ENCODE measurements at regions not wholly inside any gene's neighbourhood (a gene's known extent, or its start where the extent isn't known, plus 50 kb on each side); places are given as distances from the start of the nearest gene placed in this dataset.

- Histone ChIP-seq H3K27ac (no peak overlapping the region), H3K4me1 (peaks cover 0 to 26% of the 10 kb centered on the region in 2 donors), H3K4me3 (no peak overlapping the region), H3K36me3 (no peaks in the 10 kb centered on the region), H3K9me3 (peaks cover 0 to 5% of the 10 kb centered on the region in 2 donors), H3K27me3 (no peaks in the 10 kb centered on the region)
- intact Hi-C loops (cut with DNase I), result loop anchor here (2.0 kb wide), 1 partner anchor 38 kb away; no protein-coding TSS in a partner anchor
- no peak for TF ChIP-seq CTCF (IDR thresholded peaks at IDR 0.05)
- DNase-seq (ENCODE audit: low spot score in 2 of 2), result no peak
These were observed 97.4 kb downstream of the BANF2 start for GRCh38 chr20:17797161-17797560.

DNA sequence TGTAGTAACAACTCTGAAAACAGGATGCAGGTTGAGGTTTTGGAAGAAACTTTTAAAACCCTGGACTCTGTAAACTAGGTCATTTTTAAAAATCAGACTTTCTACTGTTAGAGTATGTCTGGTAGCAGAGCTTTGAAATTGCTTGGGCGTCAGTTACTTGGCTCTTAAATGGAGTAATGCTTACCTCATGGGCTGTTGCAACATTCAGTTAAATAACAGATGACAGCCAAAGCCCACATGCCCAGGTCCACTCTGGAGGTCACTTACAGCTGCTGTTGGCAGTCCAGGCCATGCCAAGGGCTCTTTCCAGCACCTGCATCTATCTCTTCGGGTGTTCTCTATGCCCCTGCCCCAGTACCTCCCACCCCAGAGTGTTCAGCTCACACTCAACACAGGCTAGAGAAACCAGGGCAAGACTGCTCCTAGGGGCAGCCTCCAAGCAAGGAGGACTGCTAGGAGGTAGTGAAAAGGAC, 96.4 kb downstream of the BANF2 start:
- H3K36me3 ChIP-seq, result no peaks in the 10 kb centered on the region
- TF ChIP-seq CTCF (IDR thresholded peaks at IDR 0.05), result no peak
- peaks cover 0 to 26% of the 10 kb centered on the region in 2 donors for H3K4me1 ChIP-seq
- peak overlapping the region; percentile 72 to 83 for H3K27ac ChIP-seq
- H3K27me3 ChIP-seq, result no peaks in the 10 kb centered on the region
- no peak overlapping the region for H3K4me3 ChIP-seq
- peaks cover 0 to 5% of the 10 kb centered on the region in 2 donors for H3K9me3 ChIP-seq
- DNase-seq (ENCODE audit: low spot score in 2 of 2), result peak; percentile 26 to 84
- intact Hi-C loops (cut with DNase I), result loop anchor here (1.0 to 2.0 kb wide), 3 partner anchors 39 to 79 kb away; no protein-coding TSS in a partner anchor

DNA sequence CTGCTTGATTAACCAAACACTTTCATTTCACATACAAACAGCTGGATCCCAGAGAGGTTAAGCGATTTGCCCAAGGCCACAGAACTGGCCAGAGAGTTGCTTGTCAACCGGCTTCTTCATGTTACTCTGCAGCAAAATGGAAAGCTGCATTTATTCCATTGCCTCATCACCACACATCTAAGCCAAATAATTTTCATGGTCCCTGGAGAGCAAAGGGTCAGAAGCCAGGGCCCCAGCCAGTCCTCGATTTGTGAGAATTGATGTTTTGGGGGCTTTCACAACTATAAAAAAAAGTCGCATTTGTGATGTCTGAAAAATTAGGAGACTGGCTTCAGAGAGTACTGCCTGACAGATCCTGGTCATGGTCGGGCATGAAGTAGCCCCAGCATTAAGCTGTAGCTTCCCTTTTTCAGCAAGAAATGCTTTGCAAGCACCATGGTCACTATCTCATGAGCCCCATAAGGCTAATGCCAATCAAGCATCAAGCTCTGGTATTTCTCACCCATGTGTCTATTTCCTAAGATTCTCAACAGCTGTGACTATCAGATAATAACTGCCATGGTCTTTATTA, 95.8 kb downstream of the BANF2 start:
- Histone ChIP-seq H3K27ac (peak overlapping the region; percentile 72 to 83), H3K27me3 (no peaks in the 10 kb centered on the region), H3K4me3 (no peak overlapping the region), H3K9me3 (peaks cover 0 to 5% of the 10 kb centered on the region in 2 donors), H3K4me1 (peaks cover 0 to 26% of the 10 kb centered on the region in 2 donors), H3K36me3 (no peaks in the 10 kb centered on the region)
- no peak for TF ChIP-seq CTCF (IDR thresholded peaks at IDR 0.05)
- DNase-seq (ENCODE audit: low spot score in 2 of 2), result no peak
- intact Hi-C loops (cut with DNase I), result loop anchor here (1.0 to 2.0 kb wide), 3 partner anchors 39 to 80 kb away; no protein-coding TSS in a partner anchor

- Histone ChIP-seq H3K4me1 (peaks cover 0 to 26% of the 10 kb centered on the region in 2 donors), H3K27me3 (no peaks in the 10 kb centered on the region), H3K9me3 (peaks cover 0 to 5% of the 10 kb centered on the region in 2 donors), H3K27ac (peak overlapping the region; percentile 72 to 83), H3K4me3 (no peak overlapping the region), H3K36me3 (no peaks in the 10 kb centered on the region)
- no peak for TF ChIP-seq CTCF (IDR thresholded peaks at IDR 0.05)
- intact Hi-C loops (cut with DNase I), result no loop called here
- DNase-seq (ENCODE audit: low spot score in 2 of 2), result no peak
These were observed 95.2 kb downstream of the BANF2 start for GRCh38 chr20:17795003-17795402.

DNA sequence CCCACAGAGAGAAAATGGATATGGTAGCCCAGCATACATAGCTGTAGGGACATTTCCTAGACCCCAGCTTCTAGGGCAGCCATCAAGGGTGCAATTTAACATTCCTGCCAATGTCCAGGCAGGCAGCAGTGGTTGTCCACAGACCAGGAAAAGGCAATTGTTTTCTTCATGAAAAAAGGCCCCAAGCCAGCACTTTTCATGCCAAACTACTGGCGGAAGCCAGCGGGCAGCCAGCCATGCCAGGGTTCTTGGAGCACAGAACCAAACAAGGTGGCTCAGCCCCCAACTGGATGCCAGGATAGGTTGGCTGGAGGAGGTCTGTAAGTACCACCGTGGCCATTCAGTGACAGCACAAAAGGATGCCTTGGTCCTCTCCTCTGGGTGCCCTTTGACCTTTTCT, 94.6 kb downstream of the BANF2 start:
- peak in 1 of 2 donors; percentile 67 for DNase-seq (ENCODE audit: low spot score in 2 of 2)
- Histone ChIP-seq H3K9me3 (peaks cover 0 to 5% of the 10 kb centered on the region in 2 donors), H3K27ac (peak overlapping the region in 1 of 2 donors; percentile 83), H3K4me1 (peaks cover 0 to 26% of the 10 kb centered on the region in 2 donors), H3K36me3 (no peaks in the 10 kb centered on the region), H3K27me3 (no peaks in the 10 kb centered on the region), H3K4me3 (no peak overlapping the region)
- intact Hi-C loops (cut with DNase I), result loop anchor here (1.0 to 5.0 kb wide), 2 partner anchors 101 to 112 kb away; partner anchors contain the start of gene RRBP1
- TF ChIP-seq CTCF (IDR thresholded peaks at IDR 0.05), result peak in 2 of 3 experiments; percentile 33 to 39

Data from ascending aorta (tissue), 2 donors.